ENCODE measurements at regions not wholly inside any gene's neighbourhood (a gene's known extent, or its start where the extent isn't known, plus 50 kb on each side); places are given as distances from the start of the nearest gene placed in this dataset.

DNA sequence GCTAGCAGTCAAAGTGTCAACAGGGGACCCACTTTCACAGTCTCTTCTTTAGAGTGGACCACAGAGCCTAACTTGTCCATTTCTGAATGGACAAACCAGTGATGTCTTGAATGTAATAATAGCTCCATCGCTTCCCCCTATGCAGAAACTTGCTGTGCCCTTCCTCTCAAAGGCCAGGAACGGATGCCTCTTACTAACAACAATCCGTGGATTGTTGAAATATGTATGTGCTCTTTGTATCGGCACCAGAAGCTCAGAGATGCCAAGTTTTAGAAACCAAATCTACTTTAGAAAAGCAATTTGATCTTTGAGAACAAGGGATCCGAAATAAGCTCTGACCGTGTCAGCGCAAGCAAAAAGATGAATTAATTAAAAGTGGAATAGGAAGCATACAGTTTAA is 259.5 kb upstream of the POU2AF2 start:
- Histone ChIP-seq H3K27ac (ENCODE audit: extremely low read depth, low read depth, low read length) (no peak overlapping the region), H3K36me3 (ENCODE audit: control insufficient read depth in 2 of 2, insufficient read depth in 1 of 2, low read length in 2 of 2) (no peaks in the 10 kb centered on the region), H3K4me3 (ENCODE audit: low read depth, low read length) (no peak overlapping the region), H3K9me3 (ENCODE audit: control insufficient read depth, insufficient read depth, low read depth, low read length) (no peaks in the 10 kb centered on the region), H3K4me1 (ENCODE audit: control insufficient read depth, insufficient read depth, low read length) (no peaks in the 10 kb centered on the region)
- CTCF ChIA-PET, result no interaction called here
- TF ChIP-seq MZF1 (tag by site-specific recombination; IDR thresholded peaks at IDR 0.05; ENCODE audit: borderline replicate concordance), result no peak
- no peak for TF ChIP-seq SCRT1 (tag by site-specific recombination; IDR thresholded peaks at IDR 0.05; ENCODE audit: borderline replicate concordance)
- no peak for TF ChIP-seq ZFP69B (tag by site-specific recombination; IDR thresholded peaks at IDR 0.05)
- no peak for TF ChIP-seq ZBTB20 (tag by site-specific recombination; IDR thresholded peaks at IDR 0.05)
- TF ChIP-seq PRDM6 (tag by site-specific recombination; IDR thresholded peaks at IDR 0.05), result no peak
- no peak for TF ChIP-seq REPIN1 (tag by site-specific recombination; IDR thresholded peaks at IDR 0.05; ENCODE audit: low read depth)
- TF ChIP-seq KLF8 (tag by site-specific recombination; IDR thresholded peaks at IDR 0.05), result no peak
- TF ChIP-seq ZBTB8A (tag by site-specific recombination; IDR thresholded peaks at IDR 0.05), result no peak
- TF ChIP-seq ZNF514 (tag by site-specific recombination; IDR thresholded peaks at IDR 0.05), result no peak
- no peak for TF ChIP-seq INSM2 (tag by site-specific recombination; IDR thresholded peaks at IDR 0.05)
- TF ChIP-seq, protein P1, sequence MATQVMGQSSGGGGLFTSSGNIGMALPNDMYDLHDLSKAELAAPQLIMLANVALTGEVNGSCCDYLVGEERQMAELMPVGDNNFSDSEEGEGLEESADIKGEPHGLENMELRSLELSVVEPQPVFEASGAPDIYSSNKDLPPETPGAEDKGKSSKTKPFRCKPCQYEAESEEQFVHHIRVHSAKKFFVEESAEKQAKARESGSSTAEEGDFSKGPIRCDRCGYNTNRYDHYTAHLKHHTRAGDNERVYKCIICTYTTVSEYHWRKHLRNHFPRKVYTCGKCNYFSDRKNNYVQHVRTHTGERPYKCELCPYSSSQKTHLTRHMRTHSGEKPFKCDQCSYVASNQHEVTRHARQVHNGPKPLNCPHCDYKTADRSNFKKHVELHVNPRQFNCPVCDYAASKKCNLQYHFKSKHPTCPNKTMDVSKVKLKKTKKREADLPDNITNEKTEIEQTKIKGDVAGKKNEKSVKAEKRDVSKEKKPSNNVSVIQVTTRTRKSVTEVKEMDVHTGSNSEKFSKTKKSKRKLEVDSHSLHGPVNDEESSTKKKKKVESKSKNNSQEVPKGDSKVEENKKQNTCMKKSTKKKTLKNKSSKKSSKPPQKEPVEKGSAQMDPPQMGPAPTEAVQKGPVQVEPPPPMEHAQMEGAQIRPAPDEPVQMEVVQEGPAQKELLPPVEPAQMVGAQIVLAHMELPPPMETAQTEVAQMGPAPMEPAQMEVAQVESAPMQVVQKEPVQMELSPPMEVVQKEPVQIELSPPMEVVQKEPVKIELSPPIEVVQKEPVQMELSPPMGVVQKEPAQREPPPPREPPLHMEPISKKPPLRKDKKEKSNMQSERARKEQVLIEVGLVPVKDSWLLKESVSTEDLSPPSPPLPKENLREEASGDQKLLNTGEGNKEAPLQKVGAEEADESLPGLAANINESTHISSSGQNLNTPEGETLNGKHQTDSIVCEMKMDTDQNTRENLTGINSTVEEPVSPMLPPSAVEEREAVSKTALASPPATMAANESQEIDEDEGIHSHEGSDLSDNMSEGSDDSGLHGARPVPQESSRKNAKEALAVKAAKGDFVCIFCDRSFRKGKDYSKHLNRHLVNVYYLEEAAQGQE (tag by site-specific recombination; IDR thresholded peaks at IDR 0.05), result no peak
- no peak for TF ChIP-seq ZNF19 (tag by site-specific recombination; IDR thresholded peaks at IDR 0.05; ENCODE audit: low read depth)
- TF ChIP-seq ZNF701 (tag by site-specific recombination; IDR thresholded peaks at IDR 0.05), result no peak
- no peak for TF ChIP-seq GFI1B (tag by site-specific recombination; IDR thresholded peaks at IDR 0.05)
- no peak for TF ChIP-seq ZNF292 (tag by site-specific recombination; IDR thresholded peaks at IDR 0.05; ENCODE audit: borderline replicate concordance, low read depth)
- no peak for TF ChIP-seq PRDM1 (tag by site-specific recombination; IDR thresholded peaks at IDR 0.05)
- POLR2A ChIA-PET, result no interaction called here

DNA sequence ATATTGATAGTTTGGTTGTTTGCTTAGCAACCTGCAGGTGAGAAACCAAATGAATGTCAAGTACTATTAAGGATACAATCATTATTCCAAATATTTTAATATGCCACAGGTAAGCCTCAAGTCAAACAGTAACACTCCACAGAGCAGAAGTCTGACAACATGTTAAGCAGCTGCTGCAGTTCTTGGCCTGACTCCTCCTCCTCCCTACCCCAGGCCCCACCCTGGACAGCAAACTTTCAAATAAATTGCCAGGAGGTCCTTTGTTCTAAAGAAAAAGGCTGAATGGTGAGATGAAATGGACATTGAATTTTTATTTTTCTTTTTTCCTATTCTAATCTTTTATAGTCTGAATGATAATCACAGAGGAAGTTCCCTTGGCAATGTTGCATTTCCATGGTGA is 260.0 kb upstream of the POU2AF2 start:
- Histone ChIP-seq H3K36me3 (ENCODE audit: control insufficient read depth in 2 of 2, insufficient read depth in 1 of 2, low read length in 2 of 2) (no peaks in the 10 kb centered on the region), H3K4me1 (ENCODE audit: control insufficient read depth, insufficient read depth, low read length) (no peaks in the 10 kb centered on the region), H3K4me3 (ENCODE audit: low read depth, low read length) (no peak overlapping the region), H3K9me3 (ENCODE audit: control insufficient read depth, insufficient read depth, low read depth, low read length) (no peaks in the 10 kb centered on the region), H3K27ac (ENCODE audit: extremely low read depth, low read depth, low read length) (no peak overlapping the region)
- CTCF ChIA-PET, result no interaction called here
- POLR2A ChIA-PET, result no interaction called here
- TF ChIP-seq ZNF747 (tag by site-specific recombination; IDR thresholded peaks at IDR 0.05), result no peak
- no peak for TF ChIP-seq YY2 (tag by site-specific recombination; IDR thresholded peaks at IDR 0.05)
- TF ChIP-seq WT1 (tag by site-specific recombination; IDR thresholded peaks at IDR 0.05), result no peak
- TF ChIP-seq, protein P2, sequence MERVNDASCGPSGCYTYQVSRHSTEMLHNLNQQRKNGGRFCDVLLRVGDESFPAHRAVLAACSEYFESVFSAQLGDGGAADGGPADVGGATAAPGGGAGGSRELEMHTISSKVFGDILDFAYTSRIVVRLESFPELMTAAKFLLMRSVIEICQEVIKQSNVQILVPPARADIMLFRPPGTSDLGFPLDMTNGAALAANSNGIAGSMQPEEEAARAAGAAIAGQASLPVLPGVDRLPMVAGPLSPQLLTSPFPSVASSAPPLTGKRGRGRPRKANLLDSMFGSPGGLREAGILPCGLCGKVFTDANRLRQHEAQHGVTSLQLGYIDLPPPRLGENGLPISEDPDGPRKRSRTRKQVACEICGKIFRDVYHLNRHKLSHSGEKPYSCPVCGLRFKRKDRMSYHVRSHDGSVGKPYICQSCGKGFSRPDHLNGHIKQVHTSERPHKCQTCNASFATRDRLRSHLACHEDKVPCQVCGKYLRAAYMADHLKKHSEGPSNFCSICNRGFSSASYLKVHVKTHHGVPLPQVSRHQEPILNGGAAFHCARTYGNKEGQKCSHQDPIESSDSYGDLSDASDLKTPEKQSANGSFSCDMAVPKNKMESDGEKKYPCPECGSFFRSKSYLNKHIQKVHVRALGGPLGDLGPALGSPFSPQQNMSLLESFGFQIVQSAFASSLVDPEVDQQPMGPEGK (tag by site-specific recombination; IDR thresholded peaks at IDR 0.05), result no peak
- no peak for TF ChIP-seq ZNF639 (tag by site-specific recombination; IDR thresholded peaks at IDR 0.05)
- no peak for TF ChIP-seq ZNF174 (tag by site-specific recombination; IDR thresholded peaks at IDR 0.05)
